HG02938 (cell line): ENCODE measurements at regions not wholly inside any gene's neighbourhood (a gene's known extent, or its start where the extent isn't known, plus 50 kb on each side); places are given as distances from the start of the nearest gene placed in this dataset.

ENCODE experiments used
- ATAC-seq: cut with Tn5 transposase; IDR thresholded peaks from one replicate; pipeline ENCODE4 v1.9.1; 2021; ENCODE audit warnings: mild to moderate bottlenecking, moderate library complexity; ENCODE audit not compliant: unreplicated experiment

DNA sequence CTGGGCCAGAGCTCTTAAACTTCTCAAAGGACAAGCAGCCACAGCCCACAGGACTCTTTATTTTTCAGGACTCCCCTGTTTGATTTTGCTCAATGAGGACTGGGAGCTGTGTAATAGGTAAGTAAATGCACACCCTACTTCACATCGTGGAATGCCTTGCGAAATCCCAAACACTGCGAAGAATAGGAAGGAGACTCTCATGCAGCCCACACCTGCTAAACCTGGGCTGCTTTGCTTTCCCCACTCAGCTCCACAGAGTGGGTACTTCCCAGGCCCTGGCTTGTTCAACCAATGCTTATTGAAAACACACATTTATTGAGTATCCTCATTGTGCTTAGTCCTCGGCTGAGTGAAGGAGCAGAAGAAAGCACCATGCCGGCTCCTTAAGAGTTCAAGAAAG, 103.3 kb upstream of the FSTL4 start:
- no peak for ATAC-seq

DNA sequence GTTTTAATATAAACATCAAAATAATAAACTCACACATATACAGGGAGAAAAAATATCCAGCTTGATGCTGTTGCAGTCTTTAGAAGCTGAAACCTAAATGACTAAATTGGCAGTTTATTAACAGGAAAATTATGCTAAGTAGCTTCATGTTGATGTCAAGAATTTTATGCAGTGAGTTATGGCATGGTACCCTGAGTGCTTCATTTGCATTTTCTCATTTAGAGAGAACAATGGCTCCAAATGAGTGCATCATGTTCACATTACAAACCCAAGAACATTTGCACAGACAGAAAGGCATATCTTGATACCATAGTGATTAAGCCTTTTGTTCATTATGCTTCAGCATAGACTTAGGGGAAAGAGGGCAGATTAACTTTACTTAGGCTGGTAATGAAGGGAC, 102.9 kb upstream of the FSTL4 start:
- no peak for ATAC-seq

DNA sequence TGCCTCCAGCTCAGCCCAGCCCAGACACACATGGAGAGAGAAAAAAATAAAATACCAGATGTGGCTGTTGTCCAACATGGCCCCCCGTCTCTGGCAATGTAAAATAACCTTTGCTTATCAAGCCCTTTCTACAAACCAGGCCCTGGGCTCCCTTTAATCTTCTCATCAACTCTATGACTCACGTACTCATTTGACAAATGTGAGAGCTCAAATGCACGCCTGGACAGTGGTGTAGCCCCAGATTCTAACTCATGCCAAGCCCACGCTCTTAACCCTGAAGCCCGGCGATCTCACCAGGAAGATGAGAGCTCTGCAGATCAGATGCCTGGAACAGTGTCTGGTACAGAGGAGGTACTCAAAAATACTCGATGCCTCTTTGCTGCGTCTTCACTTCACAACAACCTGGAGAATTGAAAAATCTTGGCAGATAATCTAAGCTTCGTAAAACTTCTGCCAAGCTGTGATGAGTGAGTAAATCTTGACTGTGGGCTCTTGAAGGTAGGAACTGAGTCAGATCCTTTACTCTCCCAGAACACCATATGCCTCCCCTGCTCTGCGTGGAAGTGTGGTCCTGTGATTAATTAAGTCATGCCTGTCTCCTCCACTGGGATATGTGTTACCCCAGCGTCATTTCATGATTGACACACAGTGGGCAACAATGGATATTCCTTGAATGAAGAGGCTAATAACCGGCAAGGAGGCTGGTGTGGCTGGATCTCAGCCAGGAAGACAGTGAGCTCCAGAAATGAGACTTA, 102.0 kb upstream of the FSTL4 start:
- no peak for ATAC-seq

DNA sequence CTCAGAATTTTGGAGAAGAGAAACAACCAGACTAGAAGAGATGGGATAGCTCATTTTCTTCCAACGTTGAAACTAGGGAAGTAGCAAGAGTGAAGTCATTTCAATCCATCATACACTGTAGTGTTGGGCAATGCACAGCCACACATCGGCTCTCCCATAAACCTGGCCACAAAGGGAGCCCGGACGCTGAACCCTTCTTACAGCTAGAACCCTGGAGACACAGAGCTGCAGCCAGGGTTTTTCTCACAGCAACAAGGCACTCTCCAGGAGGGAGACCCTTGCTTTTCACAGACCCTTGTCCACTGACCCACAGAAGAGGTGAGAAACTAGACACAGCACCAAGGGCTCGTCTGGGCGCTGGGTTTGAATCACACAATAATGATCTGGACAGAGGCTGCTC, 101.4 kb upstream of the FSTL4 start:
- no peak for ATAC-seq

DNA sequence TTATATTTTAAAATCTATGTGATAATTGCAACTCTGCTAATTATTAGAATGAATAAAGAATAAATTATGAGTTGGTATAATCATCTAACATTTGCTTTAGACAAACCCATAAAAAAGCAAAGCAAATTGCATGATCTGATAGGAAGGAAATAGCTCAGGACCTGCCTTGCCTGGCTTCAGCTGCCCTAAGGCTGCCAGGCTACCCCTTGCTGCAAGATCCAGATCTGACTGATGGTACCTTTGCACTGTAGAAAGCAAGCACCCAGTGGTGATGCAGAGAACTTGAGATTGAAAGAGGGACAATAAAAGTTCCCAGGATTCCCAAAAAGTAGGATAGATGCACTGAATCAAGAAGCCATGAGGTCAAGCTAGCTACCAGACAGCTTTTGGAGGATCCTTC, 100.9 kb upstream of the FSTL4 start:
- no peak for ATAC-seq

DNA sequence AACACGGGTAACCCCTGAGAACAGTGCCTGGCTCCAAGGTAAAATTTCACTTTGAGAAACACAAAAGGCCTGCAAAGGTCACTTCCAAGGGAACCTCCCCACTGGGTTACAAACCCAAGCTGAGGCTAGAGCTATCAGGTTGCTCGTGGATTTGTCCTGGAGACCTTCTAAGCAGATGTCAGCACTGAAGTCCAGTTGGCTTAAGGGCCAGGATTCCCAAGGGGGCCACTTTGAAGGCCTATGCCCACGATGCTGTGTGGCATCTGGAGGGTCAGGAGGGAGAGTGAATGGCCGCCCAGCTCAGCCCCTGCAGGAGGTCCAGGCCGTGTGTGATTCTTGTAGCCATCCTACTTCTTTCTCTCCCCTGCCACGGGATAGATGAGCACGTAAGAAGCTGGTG, 100.2 kb upstream of the FSTL4 start:
- no peak for ATAC-seq

DNA sequence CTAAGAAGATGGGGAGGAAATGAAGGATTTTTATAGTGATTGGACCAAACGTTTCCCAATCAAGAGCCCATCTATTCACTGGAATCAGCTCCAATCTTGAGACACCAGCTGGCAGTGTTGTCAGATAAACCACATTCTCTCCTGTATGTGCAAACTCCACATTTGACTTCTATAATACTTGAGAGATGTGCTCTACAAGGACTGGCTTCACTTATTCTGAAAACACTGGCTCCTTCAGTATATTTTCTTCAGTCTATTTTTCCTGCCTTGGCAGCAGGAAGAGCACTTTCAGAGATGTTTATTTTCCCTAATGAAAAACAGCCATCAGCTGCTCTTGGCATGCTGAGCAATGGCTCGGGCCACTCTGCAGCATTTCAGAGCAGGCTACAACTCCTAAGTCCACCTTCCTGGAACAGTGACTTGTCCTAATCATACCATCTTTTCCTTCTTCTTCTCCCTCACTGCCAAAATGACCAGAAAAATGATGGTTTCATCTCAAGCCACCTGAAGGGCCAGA, 96.9 kb upstream of the FSTL4 start:
- ATAC-seq: no peak

DNA sequence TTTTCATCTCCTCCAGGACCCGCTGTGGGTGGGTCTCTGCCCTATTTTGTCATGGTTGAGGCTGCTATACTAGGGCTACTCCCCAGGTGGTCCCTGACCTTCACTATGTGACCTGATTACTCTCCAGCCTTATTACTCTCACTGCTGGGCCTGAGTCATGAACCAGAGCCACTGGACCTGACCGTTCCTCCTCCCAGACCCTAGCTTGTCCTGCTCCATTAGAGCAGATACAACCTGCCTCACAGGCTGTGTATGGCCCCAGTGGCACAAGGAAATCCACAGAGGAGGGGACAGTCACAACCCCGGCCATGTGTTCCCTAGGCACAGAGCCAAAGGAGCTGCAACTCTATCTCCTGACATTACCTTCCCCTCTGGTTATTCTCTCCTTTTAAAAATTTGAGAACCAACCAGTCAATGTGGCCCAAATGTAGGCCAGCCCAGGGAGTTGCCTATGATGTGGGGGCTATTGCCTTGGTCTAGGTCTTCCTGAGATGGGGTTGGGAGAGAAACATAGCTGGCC, 96.0 kb upstream of the FSTL4 start:
- no peak for ATAC-seq

DNA sequence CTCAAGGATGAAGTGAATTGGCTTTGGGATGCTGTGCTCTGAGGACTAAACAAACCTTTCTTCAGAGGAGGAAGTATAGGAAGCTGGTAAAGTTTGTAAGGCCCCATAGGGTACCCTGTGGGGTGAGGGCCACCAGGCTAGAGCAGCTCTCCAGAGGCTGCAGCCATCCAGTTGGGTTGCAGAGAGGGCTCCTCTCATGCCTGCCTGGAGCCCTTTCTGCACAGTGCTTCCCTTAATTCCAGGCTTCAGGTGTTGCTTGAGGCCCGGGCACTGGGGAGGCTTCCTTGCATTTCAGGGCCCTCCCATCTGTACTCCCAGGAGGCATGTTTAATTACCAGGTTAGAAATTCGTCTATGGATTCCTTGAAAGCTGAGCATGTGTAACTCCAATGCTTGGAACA, 95.3 kb upstream of the FSTL4 start:
- ATAC-seq: no peak

DNA sequence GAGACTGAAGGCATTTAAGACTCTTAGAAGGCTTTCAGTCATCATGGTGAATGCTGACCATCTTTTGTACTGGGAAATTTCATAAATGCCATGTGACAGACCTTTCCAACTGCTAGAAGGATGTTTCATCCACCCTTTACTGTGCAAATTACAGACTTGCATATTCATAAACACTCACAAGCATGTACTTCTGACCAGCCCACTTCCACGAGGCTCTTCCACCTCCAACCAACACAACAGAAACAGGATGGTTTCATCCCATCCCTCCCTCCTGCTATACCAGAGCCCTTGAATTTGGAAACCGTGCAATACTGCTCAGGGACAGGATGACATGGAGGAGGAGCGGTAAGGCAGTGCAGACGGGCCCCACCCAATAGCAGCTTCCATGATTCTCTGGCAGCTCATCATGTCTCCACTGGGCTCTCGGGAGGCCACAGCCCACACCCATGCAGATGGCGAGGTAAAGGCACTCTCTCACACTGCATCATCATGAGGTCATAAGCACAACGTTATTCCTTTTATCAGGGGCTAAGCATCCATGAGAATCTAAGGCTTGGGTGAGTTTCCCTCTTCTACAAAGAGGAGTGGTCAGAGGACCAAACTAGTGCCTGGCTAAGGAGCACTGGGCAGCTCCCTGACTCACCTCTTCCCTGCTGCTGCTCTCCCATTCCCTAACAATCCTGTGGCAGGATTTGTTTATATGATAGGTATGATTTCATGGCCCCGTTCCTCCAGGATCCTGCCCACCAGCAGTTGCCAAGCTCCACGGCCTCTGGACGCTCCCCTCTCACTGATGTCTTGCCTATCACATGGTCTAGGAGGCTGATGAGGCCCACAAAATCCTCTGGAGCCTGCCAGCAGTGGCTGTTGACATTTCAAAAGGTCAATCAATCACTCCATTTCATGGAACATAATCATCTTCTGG, 94.4 kb upstream of the FSTL4 start:
- ATAC-seq: no peak

DNA sequence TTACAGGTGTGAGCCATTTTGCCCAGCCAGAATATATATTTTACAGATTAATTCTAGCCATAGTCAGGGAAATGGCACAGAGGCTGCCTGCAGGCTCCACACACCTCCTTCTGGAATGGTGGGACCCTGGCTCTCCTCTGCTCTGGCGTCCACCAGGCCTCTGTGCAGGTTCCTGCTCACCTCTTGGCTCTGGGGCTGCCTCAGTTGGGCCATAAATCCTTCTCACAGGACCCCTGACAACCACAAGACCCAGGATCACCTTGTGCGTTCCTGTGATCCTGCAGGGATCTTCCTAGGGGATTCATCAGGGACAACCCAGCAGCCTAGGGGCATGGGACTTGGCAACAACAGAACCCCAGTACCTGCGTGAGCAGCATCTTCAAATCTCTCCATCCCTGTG, 93.0 kb upstream of the FSTL4 start:
- no peak for ATAC-seq

DNA sequence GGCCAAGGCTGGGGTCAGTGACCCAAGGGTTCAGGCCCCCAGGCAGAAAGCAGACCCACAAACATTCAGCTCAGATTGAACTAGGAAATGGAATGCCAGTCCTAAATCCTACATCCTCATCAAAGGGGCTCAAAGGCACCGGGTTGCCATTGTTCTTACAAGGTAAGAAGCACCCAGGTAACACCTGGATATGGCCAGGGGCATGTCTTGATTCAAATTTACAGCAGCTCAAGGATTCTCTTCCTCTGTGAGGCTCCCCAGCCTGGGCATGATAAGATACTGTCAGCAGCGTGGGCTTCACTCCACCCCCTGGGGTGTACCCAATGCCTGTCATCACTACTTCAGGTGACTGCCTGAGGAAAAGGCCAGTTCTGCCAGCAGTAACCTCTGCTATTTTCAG, 92.1 kb upstream of the FSTL4 start:
- ATAC-seq: no peak

DNA sequence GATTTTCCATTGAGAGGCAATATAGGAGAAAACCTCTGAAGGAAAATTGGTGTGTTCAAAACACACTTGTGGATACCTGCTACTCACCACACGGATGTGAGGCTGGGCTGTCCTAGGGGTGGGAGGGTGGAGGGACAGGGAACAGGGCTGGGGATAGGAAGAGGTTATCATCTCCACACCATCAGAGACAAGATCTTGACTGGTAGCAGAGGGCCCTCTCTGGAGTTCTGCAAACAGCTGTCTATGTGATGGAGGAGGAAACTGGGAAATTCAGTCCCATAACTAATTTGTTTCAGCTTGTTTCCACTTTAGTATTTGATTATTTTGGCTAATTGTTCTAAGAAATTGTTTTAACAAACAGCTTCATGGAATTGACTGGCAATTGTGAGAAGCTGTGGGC, 91.6 kb upstream of the FSTL4 start:
- no peak for ATAC-seq

DNA sequence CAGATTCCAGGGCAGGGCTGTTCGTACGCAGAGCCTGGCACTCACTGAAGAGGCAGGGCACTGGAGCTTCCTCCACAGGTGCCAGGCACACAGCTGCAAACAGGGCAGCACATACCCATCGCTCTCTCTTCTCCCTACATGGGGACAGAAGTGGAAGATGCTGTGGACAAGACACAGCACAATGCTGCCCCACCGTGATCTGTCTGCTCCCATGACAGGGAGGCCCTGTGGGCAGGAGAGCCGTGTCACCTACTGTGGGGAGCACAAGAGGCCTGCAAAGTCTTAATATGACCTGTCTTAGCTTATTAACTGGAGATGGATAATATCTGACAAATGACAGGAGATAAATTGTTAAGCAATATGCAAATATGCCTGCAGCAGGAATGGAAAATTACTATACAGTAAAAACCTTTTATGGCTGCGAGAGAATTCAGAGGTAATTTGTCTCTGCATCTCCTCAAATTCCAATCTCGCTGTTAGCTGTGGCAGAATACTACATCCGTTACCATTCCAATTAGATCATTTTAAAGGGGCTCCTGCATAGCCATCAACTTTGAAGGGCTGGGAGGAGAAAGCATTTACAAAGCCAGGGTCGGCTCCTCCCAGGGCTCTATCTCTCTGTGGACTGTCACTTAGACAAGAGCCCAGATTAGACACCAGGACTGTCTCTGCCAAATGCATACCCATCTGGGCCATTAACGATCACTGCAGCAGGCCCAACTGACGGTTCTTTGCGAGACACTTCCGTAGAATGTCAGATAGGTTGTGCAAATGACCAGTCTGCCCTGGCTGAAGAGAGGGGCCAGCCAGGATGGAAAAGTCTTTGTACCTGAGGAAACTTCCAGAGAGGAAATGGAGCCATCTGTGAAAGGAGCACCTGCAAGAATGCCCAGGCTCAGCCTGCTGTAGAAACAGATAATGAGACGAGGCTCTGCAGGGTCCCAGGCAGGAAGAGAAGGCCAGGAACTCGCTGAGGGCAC, 90.7 kb upstream of the FSTL4 start:
- ATAC-seq: no peak

DNA sequence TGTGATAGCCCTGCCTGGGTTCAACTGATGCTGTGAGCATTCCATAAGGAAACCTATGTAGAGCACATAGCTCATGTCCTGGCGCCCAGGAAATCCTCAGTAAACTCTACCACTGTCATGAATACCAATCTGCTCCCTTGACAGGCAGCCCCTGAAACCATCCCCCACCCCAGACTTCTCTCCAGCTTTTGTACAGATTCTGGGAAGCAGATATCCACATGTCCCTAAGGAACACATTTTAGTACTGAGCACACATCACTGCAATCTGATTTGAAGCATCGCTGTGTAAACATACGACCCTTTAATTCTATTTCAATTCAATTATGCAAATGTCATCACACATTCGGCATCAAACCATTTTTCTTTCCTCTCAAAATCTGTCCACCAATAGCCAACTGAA, 89.5 kb upstream of the FSTL4 start:
- ATAC-seq: no peak

DNA sequence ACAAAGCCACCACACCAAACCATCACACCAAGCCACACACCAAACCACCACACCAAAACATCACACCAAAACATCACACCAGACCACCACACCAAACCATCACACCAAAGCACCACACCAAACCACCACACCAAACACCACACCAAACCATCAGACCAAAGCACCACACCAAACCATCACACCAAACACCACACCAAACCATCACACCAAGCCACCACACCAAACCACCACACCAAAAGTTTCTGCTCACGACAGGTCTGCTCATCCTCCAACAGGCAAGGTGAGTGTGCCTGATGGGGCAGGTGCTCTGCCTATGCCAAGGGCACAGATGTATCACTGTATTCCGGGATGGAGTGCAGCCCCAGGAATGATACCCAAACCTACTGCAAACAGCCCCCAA, 87.9 kb upstream of the FSTL4 start:
- ATAC-seq: no peak

DNA sequence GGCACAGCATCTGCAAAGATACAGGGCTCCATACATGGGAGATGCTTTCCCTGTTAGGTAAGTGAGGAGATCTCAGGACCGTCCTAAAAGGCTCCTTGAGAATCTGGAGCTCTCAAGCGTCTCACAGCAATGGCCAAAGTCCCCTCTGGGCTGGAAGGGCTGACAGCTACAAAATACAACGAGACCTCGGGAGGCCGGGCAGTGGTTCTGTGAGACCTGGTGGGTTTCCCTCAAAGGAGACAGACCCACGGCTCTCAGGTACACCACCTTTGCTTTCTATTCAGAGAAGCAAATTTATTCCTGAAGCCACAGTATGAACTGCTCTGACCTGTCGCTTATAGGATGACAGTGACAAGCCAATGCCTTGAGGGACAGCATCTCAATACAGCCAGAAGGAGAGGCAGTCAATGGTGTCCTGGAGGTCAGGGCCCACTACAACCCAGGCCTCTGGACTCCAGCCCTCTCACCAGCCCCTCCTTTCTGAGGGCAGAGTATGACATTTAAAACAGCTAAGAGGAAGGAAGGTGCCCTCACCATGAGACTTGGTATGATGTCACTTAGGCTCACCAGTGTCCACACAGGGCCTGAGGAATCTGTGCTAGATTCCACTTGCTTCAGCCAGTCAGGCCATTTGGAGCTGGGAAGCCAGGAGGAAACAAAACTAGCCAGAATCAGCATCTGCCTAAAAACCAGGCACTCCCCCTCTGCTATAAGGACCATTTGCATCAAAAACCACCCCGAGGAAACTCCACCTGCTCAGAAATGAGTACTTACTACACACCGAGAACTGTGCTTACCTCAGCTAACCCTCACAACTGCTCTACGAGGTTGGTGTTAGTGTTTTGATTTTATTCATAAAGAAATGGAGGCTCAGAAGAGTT, 86.5 kb upstream of the FSTL4 start:
- ATAC-seq: no peak

DNA sequence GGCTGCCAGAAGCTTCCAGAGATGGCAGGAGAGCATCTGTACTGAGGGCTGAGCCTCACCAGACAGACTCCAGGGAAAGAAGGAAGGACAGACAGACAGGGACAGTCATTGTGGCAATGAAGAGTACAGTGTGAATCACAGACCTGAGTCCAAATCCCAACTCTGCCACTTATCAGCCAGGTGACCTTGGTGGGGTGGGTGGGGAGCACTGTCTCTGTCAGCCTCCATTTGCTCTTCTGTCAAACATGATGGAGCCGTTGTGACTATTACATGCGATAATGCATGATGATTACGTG, 85.9 kb upstream of the FSTL4 start:
- no peak for ATAC-seq

DNA sequence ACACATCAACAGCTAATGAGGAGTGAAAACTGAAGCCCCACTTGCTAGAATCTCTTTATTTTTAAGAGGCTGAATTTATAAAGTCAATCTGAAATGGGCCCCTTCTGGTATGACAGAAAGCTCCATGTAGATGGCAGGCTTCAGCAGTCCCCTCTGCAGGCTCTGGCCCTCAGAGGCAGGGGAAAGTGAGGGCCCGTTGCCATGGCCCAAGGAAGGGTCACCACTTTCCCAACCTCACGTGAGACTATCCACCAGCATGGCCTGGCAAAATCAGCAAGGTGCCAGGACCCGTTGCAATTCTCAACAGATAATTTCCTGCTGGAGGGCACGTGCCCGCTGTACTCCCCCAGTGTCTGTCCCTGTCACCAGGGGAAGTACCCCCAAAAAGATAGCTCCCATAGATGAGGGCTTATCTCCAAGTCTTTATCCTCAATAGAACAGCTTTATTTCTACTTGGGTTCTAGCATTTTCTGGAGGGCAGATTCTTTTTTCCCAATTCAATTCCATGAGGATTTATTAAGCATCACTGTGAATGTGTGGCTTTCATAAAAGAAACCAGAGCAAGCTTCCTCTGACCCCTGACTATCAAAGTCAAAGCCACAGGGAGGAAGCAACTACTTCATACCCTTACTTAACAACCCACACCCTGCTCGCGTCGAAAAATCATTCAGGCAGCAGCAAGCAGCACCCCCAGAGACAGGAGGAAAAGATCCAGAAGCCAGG, 85.4 kb upstream of the FSTL4 start:
- no peak for ATAC-seq
